ENCODE measurements at regions not wholly inside any gene's neighbourhood (a gene's known extent, or its start where the extent isn't known, plus 50 kb on each side); places are given as distances from the start of the nearest gene placed in this dataset.
"Not testable (repeated sequence)": the region's sequence is repeated elsewhere in the genome, so short reads cannot be mapped to it uniquely, and the experiment has no call there.

GRCh38 chr14:48723841-48724495, 862.2 kb downstream of the RPS29 start:
- no peak for DNase-seq (ENCODE audit: low spot score)

GRCh38 chr14:48714366-48714765, 871.8 kb downstream of the RPS29 start:
- DNase-seq (ENCODE audit: low spot score): no peak

- no peak for DNase-seq (ENCODE audit: low spot score)
Observed at GRCh38 chr14:48710133-48710532, 876.0 kb downstream of the RPS29 start.

GRCh38 chr14:48709277-48709785, 876.8 kb downstream of the RPS29 start:
- no peak for DNase-seq (ENCODE audit: low spot score)

DNA sequence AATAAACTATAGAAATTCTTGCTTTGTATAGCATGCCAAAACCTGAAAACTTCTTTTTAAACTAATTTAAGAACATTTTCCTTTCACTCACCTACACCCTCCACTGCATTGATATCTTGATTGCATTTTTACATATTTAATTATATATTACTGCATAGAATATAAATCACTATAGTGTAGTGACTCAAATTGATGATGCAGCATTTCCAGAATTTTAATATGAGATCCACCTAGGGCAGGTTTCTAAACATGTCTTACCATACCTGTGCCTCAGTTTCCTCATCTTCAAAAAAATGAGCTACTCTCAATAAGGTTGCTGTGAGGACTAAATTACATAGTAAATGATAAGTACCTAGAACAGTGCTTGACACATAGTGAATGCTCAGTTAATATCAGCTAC, 881.5 kb downstream of the RPS29 start:
- DNase-seq (ENCODE audit: low spot score): no peak

- DNase-seq (ENCODE audit: low spot score): no peak
Observed at GRCh38 chr14:48703728-48704467, 882.3 kb downstream of the RPS29 start.

DNA sequence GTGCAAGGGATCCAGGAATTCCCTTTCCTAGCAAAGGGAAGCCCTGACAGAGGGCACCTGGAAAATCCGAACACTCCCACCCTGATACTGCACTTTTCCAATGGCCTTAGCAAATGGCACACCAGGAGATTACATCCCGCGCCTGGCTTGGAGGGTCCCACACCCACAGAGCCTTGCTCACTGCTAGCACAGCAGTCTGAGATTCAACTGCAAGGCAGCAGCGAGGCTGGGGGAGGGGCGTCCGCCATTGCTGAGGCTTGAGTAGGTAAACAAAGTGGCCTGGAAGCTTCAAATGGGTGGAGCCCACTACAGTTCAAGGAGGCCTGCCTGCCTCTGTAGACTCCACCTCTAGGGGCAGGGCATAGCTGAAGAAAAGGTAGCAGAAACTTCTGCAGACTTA, 888.8 kb downstream of the RPS29 start:
- DNase-seq (ENCODE audit: low spot score): not testable (repeated sequence)

DNA sequence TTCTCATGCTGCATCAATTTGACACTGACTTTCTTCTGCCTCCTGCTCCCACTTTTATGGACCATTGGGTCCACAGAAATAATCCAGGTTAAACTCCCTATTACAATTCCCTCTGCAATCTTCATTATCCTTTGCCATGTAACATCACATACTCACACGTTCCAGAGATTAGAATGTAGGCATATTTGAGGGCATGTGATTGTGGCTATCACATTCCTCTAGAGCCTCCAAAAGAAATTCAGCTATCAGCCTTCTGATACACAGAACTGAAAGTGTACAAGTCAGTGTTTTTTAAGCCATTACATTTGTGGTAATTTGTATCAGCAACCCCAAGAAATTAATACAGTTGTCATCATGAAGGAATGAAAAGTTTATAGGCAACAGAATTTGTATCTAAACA, 892.4 kb downstream of the RPS29 start:
- no peak for DNase-seq (ENCODE audit: low spot score)

- DNase-seq (ENCODE audit: low spot score): no peak
Observed at GRCh38 chr14:48690349-48690748, 895.8 kb downstream of the RPS29 start.

DNA sequence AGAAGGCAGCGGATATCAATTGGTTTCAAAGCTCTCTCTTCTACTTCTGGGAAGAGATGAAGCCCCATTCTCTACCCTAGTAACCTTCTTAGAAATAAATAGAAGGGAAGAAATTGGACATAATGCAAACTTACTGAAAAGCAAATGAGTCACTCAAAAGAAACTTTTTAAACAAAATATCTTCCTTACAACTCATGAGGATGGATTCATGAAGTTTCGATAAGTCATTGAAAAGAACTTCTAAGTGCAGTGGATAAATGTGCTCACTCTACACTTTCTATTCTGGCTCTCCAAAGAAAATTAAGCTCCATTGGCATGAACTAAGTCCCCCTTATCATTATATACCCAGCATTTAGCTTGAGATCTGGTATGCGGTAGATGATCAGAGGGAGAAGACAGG, 899.5 kb downstream of the RPS29 start:
- no peak for DNase-seq (ENCODE audit: low spot score)

GRCh38 chr14:48672506-48672905, 913.7 kb downstream of the RPS29 start:
- DNase-seq (ENCODE audit: low spot score): no peak

GRCh38 chr14:48670939-48671338, 915.2 kb downstream of the RPS29 start:
- no peak for DNase-seq (ENCODE audit: low spot score)

DNA sequence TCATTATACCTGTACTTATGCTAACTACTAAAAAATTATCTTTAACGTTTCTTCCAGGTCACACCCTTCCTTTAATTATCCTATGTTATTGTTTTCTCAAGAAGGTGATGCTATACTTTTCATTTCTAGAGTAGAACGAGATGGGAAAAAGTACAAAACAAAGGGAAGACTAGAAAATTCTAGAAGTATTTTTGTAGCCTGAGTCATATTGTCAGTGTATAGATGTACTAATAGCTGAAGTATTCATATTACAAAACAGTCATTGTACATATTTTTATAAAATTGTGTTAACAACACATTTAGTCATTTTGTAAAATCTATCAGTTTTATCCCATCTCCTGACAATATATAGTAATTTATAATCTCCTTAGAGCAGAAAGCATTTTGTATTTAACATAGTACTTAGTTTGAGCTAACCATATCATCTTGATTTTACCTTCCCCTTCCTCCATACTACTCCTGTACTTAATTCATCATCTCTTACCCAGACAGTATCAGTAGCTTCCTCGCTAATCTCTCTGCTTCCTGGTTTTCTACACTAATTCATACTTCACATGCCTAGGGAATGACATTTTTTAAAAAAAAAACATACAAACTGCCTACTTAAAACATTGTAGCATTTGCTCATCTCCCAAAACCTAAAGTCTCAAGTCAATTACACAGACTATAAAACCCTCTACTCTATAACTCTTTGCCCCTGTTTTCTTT, 920.9 kb downstream of the RPS29 start:
- no peak for DNase-seq (ENCODE audit: low spot score)

GRCh38 chr14:48643241-48643640, 942.9 kb downstream of the RPS29 start:
- no peak for DNase-seq (ENCODE audit: low spot score)

DNA sequence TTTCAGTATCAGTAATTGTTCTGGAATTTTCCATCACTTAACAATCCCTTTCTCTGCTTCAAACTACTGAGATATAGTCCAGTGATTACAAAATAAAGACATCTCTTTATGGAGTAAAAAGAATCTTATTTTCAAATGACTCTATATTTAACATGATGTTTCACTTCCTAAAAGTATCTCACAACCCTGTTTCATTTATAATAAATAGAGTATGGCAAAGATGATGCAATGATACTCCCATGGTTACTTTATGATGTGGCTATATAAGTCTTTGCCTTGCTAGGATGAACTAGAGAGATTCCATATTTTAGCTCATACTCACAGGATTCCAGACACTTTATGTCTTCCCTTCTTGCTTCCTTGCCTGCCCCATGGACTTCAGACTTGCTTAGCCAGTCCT, 953.5 kb upstream of the MDGA2 start:
- DNase-seq (ENCODE audit: low spot score): no peak

GRCh38 chr14:48622980-48623379, 947.6 kb upstream of the MDGA2 start:
- DNase-seq (ENCODE audit: low spot score): no peak

DNA sequence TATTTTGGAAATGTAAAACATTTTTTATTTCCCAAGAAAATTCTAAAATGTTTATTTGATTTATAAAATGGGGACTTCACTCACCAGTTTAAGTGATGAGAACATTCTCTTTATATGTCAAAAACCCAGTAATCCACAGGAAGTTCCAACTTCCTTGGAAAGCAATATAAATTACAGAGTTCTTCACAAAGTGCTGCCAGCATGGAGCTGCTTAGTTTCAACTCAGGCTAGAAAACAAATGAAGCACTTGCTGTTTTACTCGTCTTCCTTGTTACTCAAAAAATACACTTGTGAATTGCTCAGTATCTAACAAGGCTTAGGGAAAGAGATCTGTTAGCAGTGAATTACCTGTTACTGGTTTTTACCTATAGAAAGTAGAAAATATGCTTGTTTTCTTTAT, 942.7 kb upstream of the MDGA2 start:
- DNase-seq (ENCODE audit: low spot score): no peak

GRCh38 chr14:48616931-48617330, 941.5 kb upstream of the MDGA2 start:
- no peak for DNase-seq (ENCODE audit: low spot score)

- DNase-seq (ENCODE audit: low spot score): no peak
Observed at GRCh38 chr14:48615618-48616017, 940.2 kb upstream of the MDGA2 start.

DNA sequence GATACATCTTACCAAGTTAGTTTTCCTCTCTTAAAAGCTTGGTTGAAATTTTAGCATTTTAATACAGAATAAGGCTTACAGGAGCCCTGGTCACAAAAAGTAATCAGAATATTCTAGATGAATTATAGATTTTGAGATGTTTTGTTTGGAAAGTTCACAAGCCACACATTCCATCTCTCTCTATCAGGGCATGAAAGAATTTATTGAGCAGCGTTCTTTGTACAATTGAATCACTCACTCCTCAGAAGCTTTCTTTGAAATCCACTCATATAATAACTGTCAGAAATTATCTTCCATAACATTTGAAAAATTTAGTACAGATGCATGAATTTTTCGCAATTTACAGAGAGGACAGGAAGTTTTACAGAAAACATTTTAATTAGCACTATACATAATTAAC, 938.6 kb upstream of the MDGA2 start:
- DNase-seq (ENCODE audit: low spot score): no peak

GRCh38 chr14:48606960-48607359, 931.6 kb upstream of the MDGA2 start:
- not testable (repeated sequence) for DNase-seq (ENCODE audit: low spot score)

GRCh38 chr14:48598458-48598857, 923.1 kb upstream of the MDGA2 start:
- no peak for DNase-seq (ENCODE audit: low spot score)

GRCh38 chr14:48586099-48586498, 910.7 kb upstream of the MDGA2 start:
- DNase-seq (ENCODE audit: low spot score): no peak

All from HuH-7 (cell line).